ENCODE measurements at regions not wholly inside any gene's neighbourhood (a gene's known extent, or its start where the extent isn't known, plus 50 kb on each side); places are given as distances from the start of the nearest gene placed in this dataset.
"Not testable (repeated sequence)": the region's sequence is repeated elsewhere in the genome, so short reads cannot be mapped to it uniquely, and the experiment has no call there.

DNA sequence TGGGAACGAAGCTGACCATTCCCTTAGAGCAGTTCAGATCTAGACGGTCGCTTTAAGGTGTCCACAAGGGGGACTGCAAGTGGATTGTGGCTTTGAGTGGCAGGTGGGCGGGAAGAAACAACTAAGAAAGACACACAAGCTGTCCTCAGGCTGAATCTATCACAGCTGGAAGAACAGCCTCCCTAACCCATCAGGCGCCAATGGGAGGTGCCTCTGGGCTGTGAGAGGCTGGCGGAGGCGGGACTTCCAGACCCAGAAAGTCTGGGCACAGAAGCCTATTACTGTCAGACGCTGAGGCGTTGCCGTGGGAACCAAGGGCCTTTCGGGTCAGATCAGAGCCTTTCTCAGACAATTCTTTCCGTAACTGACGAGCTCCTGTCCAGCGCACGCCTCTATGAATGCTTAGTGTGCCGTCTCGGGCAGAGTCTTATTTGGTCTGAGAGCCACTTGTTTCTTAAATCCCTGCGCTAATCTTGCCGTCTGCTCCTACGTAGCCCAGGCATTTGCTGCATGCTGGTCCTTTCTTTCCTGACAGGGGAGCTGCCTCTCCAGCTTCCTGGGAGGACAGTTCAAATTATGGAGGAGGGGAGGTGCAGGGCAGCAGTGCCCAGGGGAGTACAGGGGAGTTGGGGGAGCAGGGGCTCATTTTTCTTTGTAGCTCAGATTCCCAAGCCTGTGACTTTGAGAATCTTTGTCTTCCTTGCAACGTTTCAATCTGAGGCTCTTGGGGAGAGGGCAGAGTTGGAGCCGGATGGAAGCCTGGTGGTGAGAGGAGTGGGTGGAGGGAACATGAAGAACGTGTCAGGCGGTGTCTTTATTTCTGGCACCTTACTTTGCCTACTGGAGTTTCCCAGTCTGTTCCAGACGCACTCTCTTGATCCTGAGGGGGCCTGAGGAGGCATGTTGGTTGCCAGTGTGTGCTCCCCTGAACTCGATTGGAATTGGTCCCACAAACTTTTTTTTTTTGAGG is 618.7 kb downstream of the KCNJ18 start:
- DNase-seq = no peak

DNA sequence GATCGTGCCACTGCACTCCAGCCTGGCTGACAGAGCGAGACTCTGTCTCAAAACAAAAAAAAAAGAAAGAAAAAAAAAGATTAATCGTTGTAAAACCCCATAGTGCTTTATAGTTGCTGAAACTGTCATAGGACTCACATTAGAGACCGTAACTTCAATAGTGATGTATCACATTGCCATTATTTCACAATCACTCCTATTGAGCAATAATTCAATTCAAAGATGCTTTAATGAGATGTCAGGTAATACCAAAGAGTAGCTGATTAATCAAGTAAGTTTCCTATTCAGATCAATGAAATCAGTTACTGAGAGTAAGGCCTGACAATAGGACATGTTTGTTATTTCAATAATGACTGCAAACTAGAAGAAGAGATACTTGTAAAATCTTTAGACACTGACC is 628.7 kb downstream of the KCNJ18 start:
- not testable (repeated sequence) for DNase-seq

DNA sequence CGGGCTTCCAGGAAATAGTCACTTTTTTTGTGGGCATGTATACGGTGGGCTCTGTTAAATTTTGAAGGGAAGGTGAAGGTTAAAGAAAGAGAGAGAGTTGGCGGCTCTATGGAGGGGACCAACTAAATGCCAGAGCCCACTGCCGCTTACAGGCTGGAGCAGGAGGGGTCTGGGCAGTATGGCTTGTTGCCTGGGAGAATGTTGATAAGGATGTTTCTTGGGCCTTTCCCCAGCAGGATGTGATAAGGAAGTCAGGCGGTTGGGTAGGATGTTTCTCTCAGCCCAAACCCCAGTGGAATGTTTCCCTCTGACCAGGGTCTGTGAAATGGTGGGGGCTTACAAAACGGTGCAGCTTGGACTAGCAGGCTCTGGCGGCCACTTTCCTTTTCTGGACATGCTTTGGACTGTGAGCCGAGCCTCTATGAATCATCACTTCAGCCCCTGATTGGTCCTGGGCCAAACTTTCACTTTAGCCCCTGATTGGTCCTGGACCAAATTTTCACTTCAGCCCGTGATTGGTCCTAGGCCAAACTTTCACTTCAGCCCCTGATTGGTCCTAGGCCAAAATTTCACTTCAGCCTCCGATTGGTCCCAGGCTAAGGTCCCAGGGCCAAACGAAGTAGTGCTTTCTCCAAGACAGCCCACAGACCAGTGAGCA is 630.7 kb downstream of the KCNJ18 start:
- DNase-seq = not testable (repeated sequence)

DNA sequence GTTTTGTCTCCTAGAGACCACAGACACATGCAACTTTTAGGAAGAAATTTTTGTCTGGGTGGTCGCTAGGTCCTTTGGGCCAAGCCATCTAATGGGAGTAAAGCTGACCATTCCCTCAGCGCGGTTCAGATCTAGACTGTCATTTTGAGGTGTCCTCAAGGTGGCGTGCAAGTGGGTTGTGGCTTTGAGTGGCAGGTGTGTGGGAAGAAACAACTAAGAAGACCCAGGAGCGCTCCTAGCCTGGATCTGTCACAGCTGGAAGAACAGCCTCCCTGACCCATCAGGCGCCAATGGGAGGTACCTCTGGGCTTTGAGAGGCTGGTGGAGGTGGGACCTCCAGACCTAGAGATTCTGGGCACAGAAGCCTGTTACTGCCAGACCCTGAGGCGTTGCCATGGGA is 645.1 kb downstream of the KCNJ18 start:
- DNase-seq = no peak

DNA sequence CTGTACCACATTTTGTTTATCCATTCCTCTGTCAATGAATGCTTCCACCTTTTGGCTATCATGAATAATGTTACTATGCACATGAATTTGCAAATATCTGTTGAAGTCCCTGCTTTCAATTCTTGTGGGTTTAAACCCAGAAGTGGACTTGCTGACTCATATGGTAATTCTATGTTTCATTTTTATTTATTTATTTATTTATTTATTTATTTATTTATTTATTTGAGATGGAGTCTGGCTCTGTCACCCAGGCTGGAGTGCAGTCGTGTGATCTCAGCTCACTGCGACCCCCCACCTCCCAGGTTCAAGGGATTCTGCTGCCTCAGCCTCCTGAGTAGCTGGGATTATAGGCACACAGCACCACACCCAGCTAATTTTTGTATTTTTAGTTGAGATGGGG is 664.3 kb downstream of the KCNJ18 start:
- not testable (repeated sequence) for DNase-seq

DNA sequence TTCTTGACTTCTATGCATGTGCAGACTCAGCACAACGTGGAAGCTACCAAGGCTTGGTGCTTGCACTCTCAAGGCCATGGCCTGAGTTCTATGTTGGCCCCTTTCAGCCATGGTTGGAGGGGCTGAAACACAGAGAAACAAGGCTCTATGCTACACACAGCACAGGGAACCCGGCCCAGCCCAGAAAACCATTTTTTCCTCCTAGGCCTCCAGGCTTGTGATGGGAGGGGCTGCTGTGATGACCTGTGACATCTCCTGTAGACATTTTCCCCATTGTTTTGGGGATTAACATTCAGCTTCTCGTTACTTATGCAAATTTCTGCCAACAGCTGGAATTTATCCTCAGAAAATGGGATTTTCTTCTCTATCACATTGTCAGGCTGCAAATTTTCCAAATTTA is 678.7 kb downstream of the KCNJ18 start:
- not testable (repeated sequence) for DNase-seq

DNA sequence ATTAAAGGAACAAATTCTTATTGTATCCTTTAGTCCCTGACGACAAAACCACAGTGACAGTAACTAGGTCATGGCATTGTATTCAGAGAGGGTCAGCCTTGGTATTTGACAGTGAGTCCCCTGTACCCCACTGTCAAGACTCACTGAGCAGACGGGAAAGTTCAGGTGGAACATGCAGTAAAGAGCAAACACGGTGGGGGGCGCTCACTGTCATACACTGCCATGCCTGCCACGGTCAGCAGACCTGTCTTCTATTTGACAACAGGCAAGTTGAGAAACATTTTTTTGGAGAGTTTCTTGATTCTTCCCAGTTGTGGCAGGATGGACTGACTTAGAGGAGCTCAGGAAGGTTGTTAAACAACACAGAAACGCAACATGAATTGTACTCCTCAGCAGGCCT is 681.6 kb downstream of the KCNJ18 start:
- DNase-seq = no peak

DNA sequence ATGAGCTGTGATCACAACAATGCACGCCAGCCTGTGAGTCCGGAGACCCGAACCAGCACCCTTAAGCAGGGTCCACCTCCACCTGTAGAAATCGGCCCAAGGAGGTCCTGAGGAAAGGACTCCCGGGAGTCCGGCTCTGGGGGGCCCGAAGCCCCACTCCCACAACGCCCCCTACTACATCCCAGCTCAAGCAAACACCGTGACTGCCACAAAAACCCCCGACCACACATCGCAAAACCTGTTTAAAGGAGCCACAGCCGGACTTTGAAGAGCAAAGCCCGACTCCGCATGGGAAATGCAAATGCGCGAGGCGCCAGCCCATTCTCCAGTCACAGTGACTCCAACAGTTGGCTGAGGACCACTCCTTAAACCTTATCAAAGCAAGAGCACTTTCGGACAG is 682.4 kb downstream of the KCNJ18 start:
- no peak for DNase-seq

DNA sequence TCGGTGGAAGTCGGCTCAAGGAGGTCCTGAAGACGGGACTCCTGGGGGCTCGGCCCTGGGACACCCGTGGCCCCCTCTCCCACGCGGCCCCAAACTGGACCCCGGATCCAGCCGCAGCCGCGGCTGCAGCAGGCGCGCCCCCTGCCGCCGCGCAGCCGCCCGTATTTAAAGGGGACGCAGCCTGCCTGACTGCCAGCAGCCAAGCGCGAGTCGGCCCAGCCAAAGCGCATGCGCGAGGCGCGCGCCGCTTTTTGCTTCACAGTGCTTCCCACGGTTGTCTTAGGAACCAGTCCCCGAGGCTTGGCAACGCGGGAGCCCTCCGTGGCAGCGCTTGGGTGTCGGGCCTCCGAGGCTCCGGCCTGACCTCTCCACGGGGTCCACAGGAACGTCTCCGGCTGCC is 684.4 kb downstream of the KCNJ18 start:
- DNase-seq = not testable (repeated sequence)

DNA sequence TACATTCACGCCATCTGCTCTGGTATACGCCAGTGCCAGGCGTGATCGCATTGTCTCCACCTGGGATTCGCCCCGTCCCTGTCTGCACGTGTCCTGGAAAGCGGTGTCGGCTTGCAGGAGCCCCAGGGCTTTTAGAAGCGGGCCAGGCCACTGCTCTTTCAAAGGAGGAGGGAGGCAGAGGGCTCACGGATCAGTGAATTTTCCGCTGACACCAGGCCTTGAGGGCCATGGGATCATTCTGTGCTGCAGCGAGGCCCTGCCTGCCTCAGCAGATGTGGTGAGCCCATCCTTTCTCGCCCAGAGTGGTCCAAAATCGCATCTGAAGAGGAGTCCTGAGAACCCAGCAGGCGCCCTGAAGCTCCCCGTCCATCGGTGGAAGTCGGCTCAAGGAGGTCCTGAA is 686.4 kb downstream of the KCNJ18 start:
- DNase-seq = not testable (repeated sequence)

DNA sequence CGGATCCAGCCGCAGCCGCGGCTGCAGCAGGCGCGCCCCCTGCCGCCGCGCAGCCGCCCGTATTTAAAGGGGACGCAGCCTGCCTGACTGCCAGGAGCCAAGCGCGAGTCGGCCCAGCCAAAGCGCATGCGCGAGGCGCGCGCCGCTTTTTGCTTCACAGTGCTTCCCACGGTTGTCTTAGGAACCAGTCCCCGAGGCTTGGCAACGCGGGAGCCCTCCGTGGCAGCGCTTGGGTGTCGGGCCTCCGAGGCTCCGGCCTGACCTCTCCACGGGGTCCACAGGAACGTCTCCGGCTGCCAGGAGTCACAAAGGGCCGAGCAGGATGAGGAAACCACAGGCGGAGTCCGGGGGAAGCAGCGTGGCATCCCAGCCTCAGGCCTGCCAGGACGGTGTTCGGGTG is 689.3 kb downstream of the KCNJ18 start:
- DNase-seq = not testable (repeated sequence)

DNA sequence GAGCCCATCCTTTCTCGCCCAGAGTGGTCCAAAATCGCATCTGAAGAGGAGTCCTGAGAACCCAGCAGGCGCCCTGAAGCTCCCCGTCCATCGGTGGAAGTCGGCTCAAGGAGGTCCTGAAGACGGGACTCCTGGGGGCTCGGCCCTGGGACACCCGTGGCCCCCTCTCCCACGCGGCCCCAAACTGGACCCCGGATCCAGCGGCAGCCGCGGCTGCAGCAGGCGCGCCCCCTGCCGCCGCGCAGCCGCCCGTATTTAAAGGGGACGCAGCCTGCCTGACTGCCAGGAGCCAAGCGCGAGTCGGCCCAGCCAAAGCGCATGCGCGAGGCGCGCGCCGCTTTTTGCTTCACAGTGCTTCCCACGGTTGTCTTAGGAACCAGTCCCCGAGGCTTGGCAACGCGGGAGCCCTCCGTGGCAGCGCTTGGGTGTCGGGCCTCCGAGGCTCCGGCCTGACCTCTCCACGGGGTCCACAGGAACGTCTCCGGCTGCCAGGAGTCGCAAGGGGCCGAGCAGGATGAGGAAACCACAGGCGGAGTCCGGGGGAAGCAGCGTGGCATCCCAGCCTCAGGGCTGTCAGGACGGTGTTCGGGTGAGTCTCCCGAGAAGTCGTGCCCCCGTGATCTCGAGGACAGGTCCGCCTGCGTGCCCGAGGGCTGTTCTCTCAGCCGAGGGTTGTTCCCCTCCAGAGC is 691.6 kb downstream of the KCNJ18 start:
- not testable (repeated sequence) for DNase-seq

DNA sequence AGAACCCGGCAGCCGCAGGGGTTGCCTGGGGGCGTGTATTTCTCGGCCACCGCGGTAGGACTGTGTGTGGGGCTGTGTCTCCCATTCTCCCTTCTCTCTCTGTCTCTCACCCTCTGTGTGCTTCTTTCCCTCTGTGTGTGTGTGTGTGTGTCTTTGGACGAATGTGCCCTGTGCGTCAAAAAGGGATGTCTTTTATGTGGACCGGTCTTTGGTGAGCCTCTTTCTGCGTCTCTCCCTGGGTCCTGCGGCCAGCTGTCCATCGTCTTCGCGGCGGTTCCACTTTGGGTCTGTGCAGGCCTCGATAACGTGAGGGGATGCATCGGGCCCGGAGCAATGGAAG is 692.1 kb downstream of the KCNJ18 start:
- DNase-seq = not testable (repeated sequence)

DNA sequence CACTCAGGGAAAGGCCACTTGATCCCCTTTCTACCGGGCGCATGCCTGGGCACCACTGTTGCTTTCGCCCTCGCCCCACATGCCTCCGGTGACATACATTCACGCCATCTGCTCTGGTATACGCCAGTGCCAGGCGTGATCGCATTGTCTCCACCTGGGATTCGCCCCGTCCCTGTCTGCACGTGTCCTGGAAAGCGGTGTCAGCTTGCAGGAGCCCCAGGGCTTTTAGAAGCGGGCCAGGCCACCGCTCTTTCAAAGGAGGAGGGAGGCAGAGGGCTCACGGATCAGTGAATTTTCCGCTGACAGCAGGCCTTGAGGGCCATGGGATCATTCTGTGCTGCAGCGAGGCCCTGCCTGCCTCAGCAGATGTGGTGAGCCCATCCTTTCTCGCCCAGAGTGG is 706.1 kb downstream of the KCNJ18 start:
- DNase-seq = not testable (repeated sequence)

DNA sequence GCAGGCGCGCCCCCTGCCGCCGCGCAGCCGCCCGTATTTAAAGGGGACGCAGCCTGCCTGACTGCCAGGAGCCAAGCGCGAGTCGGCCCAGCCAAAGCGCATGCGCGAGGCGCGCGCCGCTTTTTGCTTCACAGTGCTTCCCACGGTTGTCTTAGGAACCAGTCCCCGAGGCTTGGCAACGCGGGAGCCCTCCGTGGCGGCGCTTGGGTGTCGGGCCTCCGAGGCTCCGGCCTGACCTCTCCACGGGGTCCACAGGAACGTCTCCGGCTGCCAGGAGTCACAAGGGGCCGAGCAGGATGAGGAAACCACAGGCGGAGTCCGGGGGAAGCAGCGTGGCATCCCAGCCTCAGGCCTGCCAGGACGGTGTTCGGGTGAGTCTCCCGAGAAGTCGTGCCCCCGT is 706.7 kb downstream of the KCNJ18 start:
- DNase-seq = not testable (repeated sequence)

DNA sequence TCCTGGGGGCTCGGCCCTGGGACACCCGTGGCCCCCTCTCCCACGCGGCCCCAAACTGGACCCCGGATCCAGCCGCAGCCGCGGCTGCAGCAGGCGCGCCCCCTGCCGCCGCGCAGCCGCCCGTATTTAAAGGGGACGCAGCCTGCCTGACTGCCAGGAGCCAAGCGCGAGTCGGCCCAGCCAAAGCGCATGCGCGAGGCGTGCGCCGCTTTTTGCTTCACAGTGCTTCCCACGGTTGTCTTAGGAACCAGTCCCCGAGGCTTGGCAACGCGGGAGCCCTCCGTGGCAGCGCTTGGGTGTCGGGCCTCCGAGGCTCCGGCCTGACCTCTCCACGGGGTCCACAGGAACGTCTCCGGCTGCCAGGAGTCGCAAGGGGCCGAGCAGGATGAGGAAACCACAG is 712.8 kb downstream of the KCNJ18 start:
- not testable (repeated sequence) for DNase-seq

DNA sequence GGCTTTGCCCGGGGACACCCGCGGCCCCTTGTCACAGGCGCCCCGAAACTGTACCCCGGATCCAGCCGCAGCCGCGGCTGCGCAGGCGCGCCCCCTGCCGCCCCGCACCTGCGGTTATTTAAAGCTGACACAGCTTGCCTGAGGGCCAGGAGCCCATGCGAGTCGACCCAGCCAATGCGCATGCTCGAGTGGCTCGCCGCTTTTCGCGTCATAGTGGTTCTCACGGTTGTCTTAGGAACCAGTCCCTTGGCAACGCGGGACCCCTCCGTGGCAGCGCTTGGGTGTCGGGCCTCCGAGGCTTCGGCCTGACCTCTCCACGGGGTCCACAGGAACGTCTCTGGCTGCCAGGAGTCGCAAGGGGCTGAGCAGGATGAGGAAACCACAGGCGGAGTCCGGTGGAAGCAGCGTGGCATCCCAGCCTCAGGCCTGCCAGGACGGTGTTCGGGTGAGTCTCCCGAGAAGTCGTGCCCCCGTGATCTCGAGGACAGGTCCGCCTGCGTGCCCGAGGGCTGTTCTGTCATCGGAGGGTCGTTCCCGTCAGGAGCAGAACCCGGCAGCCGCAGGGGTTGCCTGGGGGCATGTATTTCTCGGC is 716.9 kb downstream of the KCNJ18 start:
- no peak for DNase-seq

DNA sequence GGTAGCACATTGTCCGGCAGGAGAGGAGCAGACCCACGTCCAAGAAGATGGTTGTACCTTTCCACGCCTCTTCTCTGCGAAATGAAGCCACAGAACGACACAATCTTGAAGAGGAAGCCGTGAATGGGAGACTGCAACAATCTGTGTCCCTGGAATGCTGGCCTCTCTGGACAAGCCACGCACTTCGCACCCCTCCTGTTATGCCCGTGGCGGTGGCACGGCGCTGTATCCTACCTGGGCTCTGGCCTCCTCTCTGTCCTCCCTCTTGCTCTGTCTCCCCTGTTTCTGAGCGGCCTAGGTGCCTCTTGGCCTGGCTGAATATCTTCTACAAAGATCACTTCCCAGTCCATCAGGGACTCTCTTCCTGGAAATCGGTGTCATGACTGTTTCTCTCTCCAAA is 717.8 kb downstream of the KCNJ18 start:
- DNase-seq = no peak

DNA sequence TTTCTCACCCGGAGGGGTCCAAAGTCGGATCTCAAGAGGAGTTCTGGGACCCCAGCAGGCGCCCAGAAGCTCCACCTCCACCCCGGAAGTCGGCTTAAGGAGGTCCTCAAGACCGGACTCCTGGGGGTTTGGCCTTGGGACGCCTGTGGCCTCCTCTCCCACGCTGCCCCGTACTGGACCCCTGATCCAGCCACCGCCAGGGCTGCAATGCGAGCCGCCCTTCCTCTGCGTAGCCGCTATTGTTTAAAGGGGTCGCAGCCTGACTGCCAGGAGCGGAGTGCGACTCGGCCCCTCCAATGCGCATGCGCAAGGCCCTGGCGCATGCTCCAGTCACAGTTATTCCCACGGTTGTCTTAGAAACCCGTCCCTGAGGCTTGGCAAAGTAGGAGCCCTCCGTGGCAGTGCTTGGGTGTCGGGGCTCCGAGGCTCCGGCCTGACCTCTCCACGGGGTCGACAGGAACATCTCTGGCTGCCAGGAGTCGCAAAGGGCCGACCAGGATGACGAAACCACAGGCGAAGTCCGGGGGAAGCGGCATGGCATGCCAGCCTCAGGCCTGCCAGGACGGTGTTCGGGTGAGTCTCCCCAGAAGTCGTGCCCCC is 719.0 kb downstream of the KCNJ18 start:
- DNase-seq = no peak

DNA sequence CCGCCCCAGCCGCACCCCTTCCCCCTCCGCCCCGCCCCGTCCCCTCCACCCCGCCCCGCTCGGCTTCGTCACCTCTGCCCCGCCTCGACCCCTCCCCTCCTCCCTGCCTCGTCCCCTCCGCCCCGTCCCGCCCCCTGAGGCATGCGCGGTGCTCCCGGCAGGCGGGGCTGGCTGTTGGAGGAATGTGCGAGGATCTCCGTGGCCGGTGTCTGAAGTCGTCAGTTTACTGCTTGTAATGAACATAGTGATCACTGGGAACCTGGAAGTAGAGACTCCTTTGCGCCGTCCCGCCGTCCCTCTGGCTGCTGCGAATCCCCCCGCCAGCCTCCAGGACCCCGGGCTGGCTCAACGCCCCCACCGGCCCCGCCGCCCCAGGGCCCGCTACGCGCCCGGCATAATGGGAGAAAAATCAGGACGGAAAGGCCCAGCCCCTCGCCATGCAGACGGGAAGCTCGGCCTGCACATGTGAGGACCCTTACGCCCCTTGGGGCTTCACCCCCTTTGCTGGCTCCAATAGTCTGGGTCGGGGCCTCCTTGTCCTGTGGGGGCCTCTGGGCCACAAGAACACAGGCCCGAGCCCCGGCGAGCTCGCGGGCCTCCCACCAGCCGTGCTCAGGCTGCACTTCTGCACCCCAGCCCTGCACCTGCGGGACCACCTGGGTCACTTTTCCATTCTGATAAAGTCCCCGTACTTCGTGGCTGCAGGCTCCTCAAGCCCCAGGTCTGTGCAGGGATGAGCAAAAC is 743.1 kb downstream of the KCNJ18 start:
- DNase-seq = no peak

DNA sequence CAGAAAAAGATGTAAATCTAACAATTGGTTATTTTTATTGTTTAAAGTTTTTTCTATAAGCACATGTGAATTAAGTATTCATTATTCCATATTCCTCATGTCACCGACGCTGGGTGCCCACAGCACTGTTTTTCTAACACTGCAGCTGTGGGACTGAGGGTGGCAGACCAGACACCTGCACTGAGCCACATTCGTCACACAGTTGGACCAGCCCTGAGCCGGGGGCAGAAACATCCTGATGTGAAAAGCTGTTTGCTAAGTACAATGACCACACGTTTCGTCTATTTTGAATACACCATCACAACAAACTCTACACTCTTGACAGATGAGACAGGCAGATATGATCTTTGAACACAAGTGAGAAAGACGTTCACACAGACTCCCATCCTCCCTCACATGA is 749.5 kb downstream of the KCNJ18 start:
- no peak for DNase-seq

DNA sequence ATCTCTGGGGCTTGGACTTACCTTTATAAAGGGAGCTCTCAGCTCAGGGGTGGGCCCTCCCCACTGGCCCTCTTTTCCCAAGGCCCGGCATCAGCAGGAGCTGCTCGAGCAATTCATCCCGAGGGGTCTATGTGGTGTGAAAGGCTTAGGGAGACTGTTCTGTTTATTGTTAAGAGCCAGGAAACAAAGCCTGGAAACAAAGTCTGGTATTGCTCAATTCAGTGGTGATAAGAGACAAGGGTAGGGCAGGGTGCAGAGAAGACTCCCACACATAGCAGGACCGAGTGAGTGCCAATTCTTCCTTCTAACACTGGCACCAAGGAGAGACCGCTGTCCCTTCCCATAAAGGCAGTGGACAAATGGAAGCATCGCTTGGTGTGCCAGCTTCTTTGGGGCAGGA is 750.7 kb downstream of the KCNJ18 start:
- no peak for DNase-seq
